ENCODE measurements at regions not wholly inside any gene's neighbourhood (a gene's known extent, or its start where the extent isn't known, plus 50 kb on each side); places are given as distances from the start of the nearest gene placed in this dataset.

DNA sequence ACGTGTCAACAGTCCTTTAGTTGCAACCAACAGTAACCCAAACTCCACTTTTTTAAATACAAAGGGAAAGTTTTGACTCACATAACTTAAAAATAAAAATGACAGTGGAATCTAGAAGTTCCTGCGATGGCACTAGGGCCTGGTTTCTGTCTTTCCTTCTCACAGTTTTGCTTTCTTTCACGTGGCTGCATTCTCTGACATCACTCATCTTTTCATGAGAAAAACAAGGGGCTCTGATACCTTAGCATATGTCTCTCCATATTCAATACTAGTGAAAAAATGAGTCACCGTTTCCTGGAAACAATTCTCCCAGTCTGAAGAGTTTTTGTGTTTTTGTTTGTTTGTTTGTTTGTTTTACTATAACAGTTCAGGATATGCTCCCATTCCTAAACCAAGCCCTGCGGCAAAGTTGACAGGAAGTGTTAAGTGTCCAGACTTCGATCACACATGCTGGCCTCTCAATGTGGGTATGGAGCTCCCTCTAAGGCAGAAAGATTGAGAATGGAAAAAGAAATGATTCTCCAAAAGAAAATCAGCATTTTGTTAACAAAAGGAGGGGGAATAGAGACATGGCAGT, 483.3 kb downstream of the TTLL7 start:
- no peak for DNase-seq (ENCODE audit: low read depth in 1 of 2, low spot score in 1 of 2)
- no peak overlapping the region for H3K4me3 ChIP-seq
- TF ChIP-seq, protein P1, sequence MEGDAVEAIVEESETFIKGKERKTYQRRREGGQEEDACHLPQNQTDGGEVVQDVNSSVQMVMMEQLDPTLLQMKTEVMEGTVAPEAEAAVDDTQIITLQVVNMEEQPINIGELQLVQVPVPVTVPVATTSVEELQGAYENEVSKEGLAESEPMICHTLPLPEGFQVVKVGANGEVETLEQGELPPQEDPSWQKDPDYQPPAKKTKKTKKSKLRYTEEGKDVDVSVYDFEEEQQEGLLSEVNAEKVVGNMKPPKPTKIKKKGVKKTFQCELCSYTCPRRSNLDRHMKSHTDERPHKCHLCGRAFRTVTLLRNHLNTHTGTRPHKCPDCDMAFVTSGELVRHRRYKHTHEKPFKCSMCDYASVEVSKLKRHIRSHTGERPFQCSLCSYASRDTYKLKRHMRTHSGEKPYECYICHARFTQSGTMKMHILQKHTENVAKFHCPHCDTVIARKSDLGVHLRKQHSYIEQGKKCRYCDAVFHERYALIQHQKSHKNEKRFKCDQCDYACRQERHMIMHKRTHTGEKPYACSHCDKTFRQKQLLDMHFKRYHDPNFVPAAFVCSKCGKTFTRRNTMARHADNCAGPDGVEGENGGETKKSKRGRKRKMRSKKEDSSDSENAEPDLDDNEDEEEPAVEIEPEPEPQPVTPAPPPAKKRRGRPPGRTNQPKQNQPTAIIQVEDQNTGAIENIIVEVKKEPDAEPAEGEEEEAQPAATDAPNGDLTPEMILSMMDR (IDR thresholded peaks at IDR 0.05; ENCODE audit: low read depth, low read length), result no peak
- H3K9me3 ChIP-seq (ENCODE audit: low read depth), result no peaks in the 10 kb centered on the region
- no peak overlapping the region for H3K27ac ChIP-seq
- no peaks in the 10 kb centered on the region for H3K4me1 ChIP-seq (ENCODE audit: low read depth)
- no peaks in the 10 kb centered on the region for H3K27me3 ChIP-seq
- no peaks in the 10 kb centered on the region for H3K36me3 ChIP-seq

GRCh38 chr1:83512373-83513193, 486.3 kb downstream of the TTLL7 start:
- no peaks in the 10 kb centered on the region for H3K9me3 ChIP-seq (ENCODE audit: low read depth)
- no peaks in the 10 kb centered on the region for H3K36me3 ChIP-seq
- DNase-seq (ENCODE audit: low read depth in 1 of 2, low spot score in 1 of 2), result no peak
- no peaks in the 10 kb centered on the region for H3K27me3 ChIP-seq
- H3K4me3 ChIP-seq, result no peak overlapping the region
- H3K27ac ChIP-seq, result no peak overlapping the region
- H3K4me1 ChIP-seq (ENCODE audit: low read depth), result no peaks in the 10 kb centered on the region
- TF ChIP-seq, protein P1 (IDR thresholded peaks at IDR 0.05; ENCODE audit: low read depth, low read length), result no peak

- Histone ChIP-seq H3K4me1 (ENCODE audit: low read depth) (no peaks in the 10 kb centered on the region), H3K4me3 (no peak overlapping the region), H3K27ac (no peak overlapping the region), H3K9me3 (ENCODE audit: low read depth) (no peaks in the 10 kb centered on the region), H3K36me3 (no peaks in the 10 kb centered on the region), H3K27me3 (no peaks in the 10 kb centered on the region)
- TF ChIP-seq, protein P1 (IDR thresholded peaks at IDR 0.05; ENCODE audit: low read depth, low read length), result no peak
- no peak for DNase-seq (ENCODE audit: low read depth in 1 of 2, low spot score in 1 of 2)
These were observed 487.7 kb downstream of the TTLL7 start for GRCh38 chr1:83511146-83511726.

DNA sequence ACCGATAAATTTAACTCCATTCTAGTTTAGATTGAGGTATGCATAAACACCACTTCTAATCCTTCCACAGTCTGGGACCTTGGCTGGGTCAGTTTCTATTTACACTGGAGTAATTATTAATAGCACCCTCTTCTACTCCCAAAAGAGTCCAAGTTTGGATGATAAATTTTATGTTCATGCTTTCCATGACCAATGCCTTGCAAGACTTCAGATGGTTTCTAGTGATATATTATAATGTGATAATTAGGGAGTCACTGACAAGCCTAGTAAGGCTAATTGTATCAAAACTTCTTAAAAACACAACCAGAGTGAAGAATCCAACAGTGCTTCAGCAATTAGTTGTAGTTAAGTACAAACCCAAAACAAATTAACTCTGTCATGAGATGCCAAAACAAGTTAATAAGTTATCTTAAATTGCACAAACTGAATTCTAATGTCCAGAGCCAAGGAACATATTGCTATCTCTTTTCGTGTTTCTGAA, 489.6 kb downstream of the TTLL7 start:
- DNase-seq (ENCODE audit: low read depth in 1 of 2, low spot score in 1 of 2), result no peak
- Histone ChIP-seq H3K9me3 (ENCODE audit: low read depth) (no peaks in the 10 kb centered on the region), H3K36me3 (no peaks in the 10 kb centered on the region), H3K4me3 (no peak overlapping the region), H3K27me3 (no peaks in the 10 kb centered on the region), H3K4me1 (ENCODE audit: low read depth) (no peaks in the 10 kb centered on the region), H3K27ac (no peak overlapping the region)
- TF ChIP-seq, protein P1 (IDR thresholded peaks at IDR 0.05; ENCODE audit: low read depth, low read length), result no peak

- DNase-seq (ENCODE audit: low read depth in 1 of 2, low spot score in 1 of 2), result peak in 1 of 2 donors; percentile 65
- Histone ChIP-seq H3K4me1 (ENCODE audit: low read depth) (no peaks in the 10 kb centered on the region), H3K4me3 (no peak overlapping the region), H3K27me3 (no peaks in the 10 kb centered on the region), H3K9me3 (ENCODE audit: low read depth) (no peaks in the 10 kb centered on the region), H3K36me3 (no peaks in the 10 kb centered on the region), H3K27ac (no peak overlapping the region)
- TF ChIP-seq, protein P1 (IDR thresholded peaks at IDR 0.05; ENCODE audit: low read depth, low read length), result no peak
These were observed 490.3 kb downstream of the TTLL7 start for GRCh38 chr1:83508485-83509151.
